Fibroblast of lung (primary cell): ENCODE measurements at regions not wholly inside any gene's neighbourhood (a gene's known extent, or its start where the extent isn't known, plus 50 kb on each side); places are given as distances from the start of the nearest gene placed in this dataset.
A peak's percentile ranks its signal among the peaks of the same experiment; 100 is the strongest.

ENCODE experiments used
- DNase-seq, 2 donors: peaks; one replicate each; pipeline versions ENCODE4 v3.0.0 to v3.0.0-alpha.2; 2010; ENCODE audit warnings: low read depth in 2 of 2
- H2AFZ ChIP-seq: 2 replicates; pipeline ENCODE4 v1.5.1; 2012; ENCODE audit warnings: low read length, control low read depth, inconsistent platforms
- H3K27ac ChIP-seq: 2 replicates; pipeline ENCODE4 v1.5.1; 2011; ENCODE audit warnings: low read length, control low read depth; ENCODE audit not compliant: insufficient read depth
- H3K27me3 ChIP-seq: 2 replicates; pipeline ENCODE4 v1.5.1; 2011; ENCODE audit warnings: mild to moderate bottlenecking, low read length; ENCODE audit not compliant: control insufficient read depth, insufficient read depth
- H3K36me3 ChIP-seq: 2 replicates; pipeline ENCODE4 v1.5.1; 2011; ENCODE audit warnings: low read length; ENCODE audit not compliant: control insufficient read depth, insufficient read depth
- H3K4me1 ChIP-seq: 2 replicates; pipeline ENCODE4 v1.5.1; 2011; ENCODE audit warnings: low read length; ENCODE audit not compliant: control insufficient read depth, insufficient read depth; ENCODE audit errors: extremely low read depth
- H3K4me2 ChIP-seq: 2 replicates; pipeline ENCODE4 v1.5.1; 2011; ENCODE audit warnings: low read length, control low read depth; ENCODE audit not compliant: insufficient read depth; ENCODE audit errors: extremely low read depth
- H3K4me3 ChIP-seq, 4 experiments: fragments of 200-600 bp in 1 of 4; sonication (generic) in 1 of 4; replicated peaks in 1 of 4; 2 replicates each; pipeline ENCODE4 v1.5.1; 2011 to 2016; ENCODE audit warnings: low read length in 4 of 4, low read depth in 3 of 4, mild to moderate bottlenecking in 3 of 4, control low read depth in 2 of 4, inconsistent platforms in 1 of 4, mixed read lengths in 1 of 4; ENCODE audit not compliant: insufficient read depth in 1 of 4; ENCODE audit errors: control extremely low read depth in 1 of 4
- H3K79me2 ChIP-seq: 2 replicates; pipeline ENCODE4 v1.5.1; 2012; ENCODE audit warnings: mild to moderate bottlenecking, low read length, inconsistent platforms; ENCODE audit not compliant: control insufficient read depth, insufficient read depth
- H3K9ac ChIP-seq: 2 replicates; pipeline ENCODE4 v1.5.1; 2011; ENCODE audit warnings: mild to moderate bottlenecking, low read length, control low read depth; ENCODE audit not compliant: insufficient read depth
- H3K9me3 ChIP-seq: 2 replicates; pipeline ENCODE4 v1.5.1; 2012; ENCODE audit warnings: low read depth, low read length; ENCODE audit not compliant: control insufficient read depth, insufficient read depth
- H4K20me1 ChIP-seq: 2 replicates; pipeline ENCODE4 v1.5.1; 2011; ENCODE audit warnings: low read length; ENCODE audit not compliant: control insufficient read depth, insufficient read depth; ENCODE audit errors: extremely low read depth
- EZH2 ChIP-seq: IDR thresholded peaks from 2 replicates; pipeline ENCODE4 v1.5.1; 2012; ENCODE audit warnings: low read length, control low read depth, mild to moderate bottlenecking; ENCODE audit errors: missing control alignments
- TF ChIP-seq, protein P1 (sequence below), 2 donors: IDR thresholded peaks in 1 of 2; conservative IDR thresholded peaks in 1 of 2; 1 replicate in 1 of 2; 2 replicates in 1 of 2; pipeline ENCODE4 v1.5.1; 2011 to 2012; ENCODE audit warnings: low read length in 2 of 2, control low read depth in 1 of 2, inconsistent platforms in 1 of 2, low read depth in 1 of 2, mild to moderate bottlenecking in 1 of 2

DNA sequence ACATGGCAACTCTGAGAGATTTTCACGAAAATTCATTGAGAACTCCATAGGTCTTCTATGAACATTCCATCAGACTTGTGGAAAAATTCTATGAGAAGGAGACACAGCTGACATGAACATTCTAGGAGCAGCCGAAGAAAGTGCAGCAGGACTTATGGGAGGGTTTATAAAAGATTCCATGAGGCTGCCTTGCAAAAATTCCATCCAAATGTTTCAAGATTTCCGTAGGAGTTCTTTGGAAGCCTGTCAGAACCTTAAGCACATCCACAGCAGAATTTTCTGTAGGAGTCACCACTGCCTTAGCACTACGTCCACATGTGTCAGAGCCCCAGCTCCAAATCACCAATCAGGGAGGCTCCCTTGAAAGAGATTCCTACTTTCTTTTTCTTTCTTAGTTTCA lies 67.0 kb upstream of the MSX1 start:
- Histone ChIP-seq H3K9me3 (no peaks in the 10 kb centered on the region), H3K9ac (no peak overlapping the region), H3K27ac (no peak overlapping the region), H3K4me1 (no peaks in the 10 kb centered on the region), H3K4me3 (no peak overlapping the region), H3K4me2 (peak overlapping the region; percentile 29), H2AFZ (no peak overlapping the region), H3K79me2 (no peaks in the 10 kb centered on the region), H4K20me1 (no peaks in the 10 kb centered on the region), H3K27me3 (no peaks in the 10 kb centered on the region), H3K36me3 (no peaks in the 10 kb centered on the region)
- peak in 1 of 2 donors; percentile 74 for DNase-seq
- TF ChIP-seq EZH2 = no peak
- TF ChIP-seq, protein P1, sequence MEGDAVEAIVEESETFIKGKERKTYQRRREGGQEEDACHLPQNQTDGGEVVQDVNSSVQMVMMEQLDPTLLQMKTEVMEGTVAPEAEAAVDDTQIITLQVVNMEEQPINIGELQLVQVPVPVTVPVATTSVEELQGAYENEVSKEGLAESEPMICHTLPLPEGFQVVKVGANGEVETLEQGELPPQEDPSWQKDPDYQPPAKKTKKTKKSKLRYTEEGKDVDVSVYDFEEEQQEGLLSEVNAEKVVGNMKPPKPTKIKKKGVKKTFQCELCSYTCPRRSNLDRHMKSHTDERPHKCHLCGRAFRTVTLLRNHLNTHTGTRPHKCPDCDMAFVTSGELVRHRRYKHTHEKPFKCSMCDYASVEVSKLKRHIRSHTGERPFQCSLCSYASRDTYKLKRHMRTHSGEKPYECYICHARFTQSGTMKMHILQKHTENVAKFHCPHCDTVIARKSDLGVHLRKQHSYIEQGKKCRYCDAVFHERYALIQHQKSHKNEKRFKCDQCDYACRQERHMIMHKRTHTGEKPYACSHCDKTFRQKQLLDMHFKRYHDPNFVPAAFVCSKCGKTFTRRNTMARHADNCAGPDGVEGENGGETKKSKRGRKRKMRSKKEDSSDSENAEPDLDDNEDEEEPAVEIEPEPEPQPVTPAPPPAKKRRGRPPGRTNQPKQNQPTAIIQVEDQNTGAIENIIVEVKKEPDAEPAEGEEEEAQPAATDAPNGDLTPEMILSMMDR (conservative IDR thresholded peaks at IDR 0.05 in 1 of 2, IDR thresholded peaks at IDR 0.05 in 1 of 2; ENCODE audit: low read depth in 1 of 2, low read length in 2 of 2) = no peak

- Histone ChIP-seq H3K27me3 (no peaks in the 10 kb centered on the region), H3K27ac (no peak overlapping the region), H3K4me2 (no peak overlapping the region), H3K4me1 (no peaks in the 10 kb centered on the region), H3K9me3 (no peaks in the 10 kb centered on the region), H3K79me2 (no peaks in the 10 kb centered on the region), H4K20me1 (no peaks in the 10 kb centered on the region), H3K36me3 (no peaks in the 10 kb centered on the region), H2AFZ (no peak overlapping the region), H3K4me3 (no peak overlapping the region), H3K9ac (no peak overlapping the region)
- TF ChIP-seq, protein P1 (conservative IDR thresholded peaks at IDR 0.05 in 1 of 2, IDR thresholded peaks at IDR 0.05 in 1 of 2; ENCODE audit: low read depth in 1 of 2, low read length in 2 of 2) = no peak
- TF ChIP-seq EZH2 = no peak
- peak in 1 of 2 donors; percentile 52 for DNase-seq
Measured at GRCh38 chr4:4791299-4792111, 68.0 kb upstream of the MSX1 start.

DNA sequence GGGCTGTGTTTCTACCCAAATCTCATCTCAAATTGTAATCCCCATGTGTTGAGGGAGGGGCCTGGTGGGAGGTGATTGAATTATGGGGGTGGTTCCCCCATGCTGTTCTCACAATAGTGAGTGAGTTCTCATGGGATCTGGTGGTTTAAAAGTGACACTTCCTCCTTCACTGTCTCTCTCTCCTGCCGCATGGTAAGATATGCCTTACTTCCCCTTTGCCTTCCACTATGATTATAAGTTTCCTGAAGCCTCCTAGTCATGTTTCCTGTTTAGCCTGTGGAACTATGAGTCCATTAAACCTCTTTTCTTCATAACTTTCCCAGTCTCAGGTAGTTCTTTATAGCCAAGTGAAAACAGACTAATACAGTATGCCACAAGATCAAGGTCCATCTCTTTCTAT lies 70.0 kb upstream of the MSX1 start:
- H3K27me3 ChIP-seq = no peaks in the 10 kb centered on the region
- no peak overlapping the region for H3K4me3 ChIP-seq
- H3K36me3 ChIP-seq = no peaks in the 10 kb centered on the region
- H3K4me2 ChIP-seq = no peak overlapping the region
- H3K4me1 ChIP-seq = no peaks in the 10 kb centered on the region
- no peak overlapping the region for H3K27ac ChIP-seq
- no peak overlapping the region for H2AFZ ChIP-seq
- no peaks in the 10 kb centered on the region for H3K9me3 ChIP-seq
- no peaks in the 10 kb centered on the region for H3K79me2 ChIP-seq
- TF ChIP-seq, protein P1 (conservative IDR thresholded peaks at IDR 0.05 in 1 of 2, IDR thresholded peaks at IDR 0.05 in 1 of 2; ENCODE audit: low read depth in 1 of 2, low read length in 2 of 2) = no peak
- no peak overlapping the region for H3K9ac ChIP-seq
- no peak for DNase-seq
- H4K20me1 ChIP-seq = no peaks in the 10 kb centered on the region
